ENCODE measurements at regions not wholly inside any gene's neighbourhood (a gene's known extent, or its start where the extent isn't known, plus 50 kb on each side); places are given as distances from the start of the nearest gene placed in this dataset.

- intact Hi-C loops (cut with micrococcal nuclease; ENCODE audit: unreplicated experiment) (no loop called here), in situ Hi-C loops (cut with HindIII; ENCODE audit: low pct_unique_long_range_greater_than_20kb, low sequenced_read_pairs) (no loop called here)
- ChIA-PET CTCF (no interaction called here), POLR2A (no interaction called here)
- Histone ChIP-seq H3K9me3 (ENCODE audit: control insufficient read depth, insufficient read depth, low read depth, low read length) (no peaks in the 10 kb centered on the region), H3K4me3 (ENCODE audit: low read depth in 2 of 2, low read length in 2 of 2) (no peak overlapping the region), H3K4me1 (ENCODE audit: control insufficient read depth, insufficient read depth, low read length) (no peaks in the 10 kb centered on the region), H3K27ac (ENCODE audit: low read length) (no peak overlapping the region), H3K27me3 (ENCODE audit: control insufficient read depth, insufficient read depth, low read length) (peaks cover 5% of the 10 kb centered on the region), H3K36me3 (ENCODE audit: control insufficient read depth, insufficient read depth, low read length) (no peaks in the 10 kb centered on the region)
- BruUV-seq (replicated peaks): no TSS peak
- TF ChIP-seq POLR2AphosphoS5 (IDR thresholded peaks at IDR 0.05; ENCODE audit: low read depth, low read length) (no peak), TCF7L2 (IDR thresholded peaks at IDR 0.05; ENCODE audit: low read depth, low read length) (no peak)
- ATAC-seq: no peak
- DNase-seq (ENCODE audit: low read depth, low spot score): no peak
These were observed 192.0 kb upstream of the SOX1 start for GRCh38 chr13:111874981-111875380.

- TF ChIP-seq REST (IDR thresholded peaks at IDR 0.05; ENCODE audit: insufficient read depth in 1 of 2, low read depth in 2 of 2, low read length in 1 of 2) (no peak), TCF7L2 (IDR thresholded peaks at IDR 0.05; ENCODE audit: low read depth, low read length) (no peak), SIN3A (IDR thresholded peaks at IDR 0.05; ENCODE audit: borderline replicate concordance, insufficient read depth, low read depth, low read length) (no peak), CTCF (IDR thresholded peaks at IDR 0.05) (no peak), POLR2AphosphoS5 (IDR thresholded peaks at IDR 0.05; ENCODE audit: low read depth, low read length) (no peak)
- Histone ChIP-seq H3K27me3 (ENCODE audit: control insufficient read depth, insufficient read depth, low read length) (peaks cover 3% of the 10 kb centered on the region), H3K4me1 (ENCODE audit: control insufficient read depth, insufficient read depth, low read length) (no peaks in the 10 kb centered on the region), H3K9me3 (ENCODE audit: control insufficient read depth, insufficient read depth, low read depth, low read length) (no peaks in the 10 kb centered on the region), H3K4me3 (ENCODE audit: low read depth in 2 of 2, low read length in 2 of 2) (no peak overlapping the region), H3K36me3 (ENCODE audit: control insufficient read depth, insufficient read depth, low read length) (no peaks in the 10 kb centered on the region), H3K27ac (ENCODE audit: low read length) (no peak overlapping the region)
- intact Hi-C loops (cut with micrococcal nuclease; ENCODE audit: unreplicated experiment): no loop called here
- in situ Hi-C loops (cut with HindIII; ENCODE audit: low pct_unique_long_range_greater_than_20kb, low sequenced_read_pairs): no loop called here
- DNase-seq (ENCODE audit: low read depth, low spot score) (no peak), ATAC-seq (no peak)
- no TSS peak for BruUV-seq (replicated peaks)
- POLR2A ChIA-PET: no interaction called here
- CTCF ChIA-PET: no interaction called here
These were observed 191.0 kb upstream of the SOX1 start for GRCh38 chr13:111875915-111876314.

GRCh38 chr13:111876506-111876905, 190.4 kb upstream of the SOX1 start:
- TF ChIP-seq POLR2AphosphoS5 (IDR thresholded peaks at IDR 0.05; ENCODE audit: low read depth, low read length) (no peak), TCF7L2 (IDR thresholded peaks at IDR 0.05; ENCODE audit: low read depth, low read length) (no peak), CTCF (IDR thresholded peaks at IDR 0.05) (no peak), SIN3A (IDR thresholded peaks at IDR 0.05; ENCODE audit: borderline replicate concordance, insufficient read depth, low read depth, low read length) (no peak), REST (IDR thresholded peaks at IDR 0.05; ENCODE audit: insufficient read depth in 1 of 2, low read depth in 2 of 2, low read length in 1 of 2) (no peak)
- H3K27me3 ChIP-seq (ENCODE audit: control insufficient read depth, insufficient read depth, low read length): no peaks in the 10 kb centered on the region; the same call in 1 of the 2 replicates
- in situ Hi-C loops (cut with HindIII; ENCODE audit: low pct_unique_long_range_greater_than_20kb, low sequenced_read_pairs): no loop called here
- ATAC-seq: no peak
- no peaks in the 10 kb centered on the region for H3K9me3 ChIP-seq (ENCODE audit: control insufficient read depth, insufficient read depth, low read depth, low read length)
- no peaks in the 10 kb centered on the region for H3K4me1 ChIP-seq (ENCODE audit: control insufficient read depth, insufficient read depth, low read length)
- no peak for DNase-seq (ENCODE audit: low read depth, low spot score)
- intact Hi-C loops (cut with micrococcal nuclease; ENCODE audit: unreplicated experiment): no loop called here
- POLR2A ChIA-PET: no interaction called here
- no TSS peak for BruUV-seq (replicated peaks)
- H3K36me3 ChIP-seq (ENCODE audit: control insufficient read depth, insufficient read depth, low read length): no peaks in the 10 kb centered on the region
- no peak overlapping the region for H3K27ac ChIP-seq (ENCODE audit: low read length)
- H3K4me3 ChIP-seq (ENCODE audit: low read depth in 2 of 2, low read length in 2 of 2): no peak overlapping the region
- CTCF ChIA-PET: no interaction called here
